GM18907 (cell line): ENCODE measurements at regions not wholly inside any gene's neighbourhood (a gene's known extent, or its start where the extent isn't known, plus 50 kb on each side); places are given as distances from the start of the nearest gene placed in this dataset.
"Not testable (repeated sequence)": the region's sequence is repeated elsewhere in the genome, so short reads cannot be mapped to it uniquely, and the experiment has no call there.

Experiments
- ATAC-seq: cut with Tn5 transposase; IDR thresholded peaks from one replicate; pipeline ENCODE4 v1.9.1; 2021; ENCODE audit warnings: mild to moderate bottlenecking, moderate library complexity; ENCODE audit not compliant: unreplicated experiment

GRCh38 chr6:34646714-34647113, 49.9 kb downstream of the ILRUN start:
- ATAC-seq = no peak

- no peak for ATAC-seq
These were observed 50.9 kb downstream of the ILRUN start for GRCh38 chr6:34645627-34646026.

- ATAC-seq = no peak
These were observed 51.9 kb downstream of the ILRUN start for GRCh38 chr6:34644716-34645115.

GRCh38 chr6:34642427-34642826, 54.1 kb downstream of the ILRUN start:
- no peak for ATAC-seq

GRCh38 chr6:34640074-34640849, 56.3 kb downstream of the ILRUN start:
- not testable (repeated sequence) for ATAC-seq

GRCh38 chr6:34638834-34639736, 57.5 kb downstream of the ILRUN start:
- peak; percentile 76 for ATAC-seq

- ATAC-seq = no peak
These were observed 62.8 kb downstream of the ILRUN start for GRCh38 chr6:34633785-34634184.

GRCh38 chr6:34633256-34633655, 63.3 kb downstream of the ILRUN start:
- ATAC-seq = no peak

GRCh38 chr6:34630040-34630439, 66.5 kb downstream of the ILRUN start:
- ATAC-seq = no peak

GRCh38 chr6:34627296-34627695, 69.3 kb downstream of the ILRUN start:
- ATAC-seq = no peak

- ATAC-seq = no peak
These were observed 62.5 kb upstream of the SPDEF start for GRCh38 chr6:34618430-34619182.

- no peak for ATAC-seq
These were observed 61.1 kb upstream of the SPDEF start for GRCh38 chr6:34617231-34617630.

- ATAC-seq = no peak
These were observed 60.1 kb upstream of the SPDEF start for GRCh38 chr6:34616227-34616585.

GRCh38 chr6:34615574-34616226, 59.6 kb upstream of the SPDEF start:
- ATAC-seq = no peak

- no peak for ATAC-seq
These were observed 54.8 kb upstream of the SPDEF start for GRCh38 chr6:34610819-34611477.

- no peak for ATAC-seq
These were observed 52.4 kb upstream of the SPDEF start for GRCh38 chr6:34608321-34609091.

- ATAC-seq = no peak
These were observed 50.5 kb upstream of the SPDEF start for GRCh38 chr6:34606477-34607265.
